Lung (tissue), 11 donors: ENCODE measurements at regions not wholly inside any gene's neighbourhood (a gene's known extent, or its start where the extent isn't known, plus 50 kb on each side); places are given as distances from the start of the nearest gene placed in this dataset.

Experiments used
- ATAC-seq: fragments of 200-7000 bp; cut with Tn5 transposase; one replicate; pipeline ENCODE4 v1.9.1; 2020; ENCODE audit warnings: moderate number of reproducible peaks; ENCODE audit not compliant: insufficient read depth, low FRiP score
- DNase-seq, 3 donors: peaks; one replicate each; pipeline ENCODE4 v3.0.0-alpha.2; 2013 to 2017
- H3K27ac ChIP-seq, 2 donors: one replicate each; pipeline ENCODE4 v1.5.1; 2013; ENCODE audit warnings: mild to moderate bottlenecking in 2 of 2, moderate library complexity in 2 of 2, control low read depth in 1 of 2, inconsistent platforms in 1 of 2, low read depth in 1 of 2, low read length in 1 of 2
- H3K27me3 ChIP-seq, 3 donors: one replicate each; pipeline ENCODE4 v1.5.1; 2013; ENCODE audit warnings: low read length in 2 of 3; ENCODE audit not compliant: control insufficient read depth in 3 of 3, insufficient read depth in 3 of 3
- H3K36me3 ChIP-seq, 4 donors: one replicate each; pipeline ENCODE4 v1.5.1; 2013; ENCODE audit warnings: low read length in 4 of 4, mild to moderate bottlenecking in 1 of 4, moderate library complexity in 1 of 4; ENCODE audit not compliant: control insufficient read depth in 4 of 4, insufficient read depth in 4 of 4
- H3K4me1 ChIP-seq, 5 donors: one replicate each; pipeline ENCODE4 v1.5.1; 2013; ENCODE audit warnings: low read length in 5 of 5, mild to moderate bottlenecking in 2 of 5, moderate library complexity in 1 of 5; ENCODE audit not compliant: control insufficient read depth in 5 of 5, insufficient read depth in 5 of 5
- H3K4me3 ChIP-seq: one replicate; pipeline ENCODE4 v1.5.1; 2013; ENCODE audit warnings: mild to moderate bottlenecking, control low read depth, moderate library complexity
- H3K9ac ChIP-seq, 2 donors: one replicate each; pipeline ENCODE4 v1.5.1; 2013; ENCODE audit warnings: low read length in 2 of 2, control low read depth in 1 of 2; ENCODE audit not compliant: insufficient read depth in 1 of 2
- H3K9me3 ChIP-seq, 4 donors: one replicate each; pipeline ENCODE4 v1.5.1; 2013; ENCODE audit warnings: low read length in 3 of 4, mild to moderate bottlenecking in 1 of 4, moderate library complexity in 1 of 4; ENCODE audit not compliant: control insufficient read depth in 4 of 4, insufficient read depth in 3 of 4
- CTCF ChIP-seq: IDR thresholded peaks from 2 replicates; pipeline ENCODE4 v1.5.1; 2012; ENCODE audit warnings: mild to moderate bottlenecking; ENCODE audit errors: control extremely low read depth, extremely low read depth
- WGBS, 2 donors: extraction: QIAGEN DNeasy Blood & Tissue Kit; methylation state at CpG; one replicate each; pipeline ENCODE4 v1.1.7; 2013; 5-methylcytosine and 5-hydroxymethylcytosine counted together
- donor health status: control.
- donor health status: control.
- donor health status: Bipolar disorder and iron deficiency.
- donor health status: healthy.
- donor health status: DM: yes; HTN: yes; CAD: no.

GRCh38 chr5:175109058-175109755 is 334.8 kb downstream of the DRD1 start:
- WGBS, 2 donors = 88 to 90% methylated on average over 4 of the region's 4 CpGs

GRCh38 chr5:175107865-175108264 is 336.1 kb downstream of the DRD1 start:
- peaks cover 0 to 10% (median 0%) of the 10 kb centered on the region in 3 donors for H3K27me3 ChIP-seq
- H3K9ac ChIP-seq = no peak overlapping the region
- no peak overlapping the region for H3K27ac ChIP-seq
- no peak overlapping the region for H3K4me3 ChIP-seq
- DNase-seq = no peak
- TF ChIP-seq CTCF = no peak
- no peak for ATAC-seq
- no peaks in the 10 kb centered on the region for H3K36me3 ChIP-seq
- H3K9me3 ChIP-seq = peaks cover 0 to 7% (median 2%) of the 10 kb centered on the region in 4 donors
- WGBS, 2 donors = 83 to 90% methylated on average over 5 of the region's 5 CpGs
- H3K4me1 ChIP-seq = no peaks in the 10 kb centered on the region

More at GRCh38 chr5:175109058-175109755, 334.8 kb downstream of the DRD1 start:
- DNase-seq (no peak), ATAC-seq (no peak)
- no peak overlapping the region for H3K9ac ChIP-seq
- no peaks in the 10 kb centered on the region for H3K4me1 ChIP-seq
- no peaks in the 10 kb centered on the region for H3K36me3 ChIP-seq
- peaks cover 0 to 8% (median 0%) of the 10 kb centered on the region in 3 donors for H3K27me3 ChIP-seq
- H3K4me3 ChIP-seq = no peak overlapping the region
- no peak for TF ChIP-seq CTCF
- peaks cover 0 to 8% (median 2%) of the 10 kb centered on the region in 4 donors for H3K9me3 ChIP-seq
- no peak overlapping the region for H3K27ac ChIP-seq

- whole genome bisulfite sequencing, 2 donors = 88 to 94% methylated on average over 1 of the region's 1 CpG
- peaks cover 0 to 13% (median 0%) of the 10 kb centered on the region in 3 donors for H3K27me3 ChIP-seq
- H3K9ac ChIP-seq = no peak overlapping the region
- no peak overlapping the region for H3K4me3 ChIP-seq
- no peak overlapping the region for H3K27ac ChIP-seq
- TF ChIP-seq CTCF = no peak
- H3K36me3 ChIP-seq = no peaks in the 10 kb centered on the region
- ATAC-seq = no peak
- DNase-seq = no peak
- peaks cover 0 to 7% (median 2%) of the 10 kb centered on the region in 4 donors for H3K9me3 ChIP-seq
- no peaks in the 10 kb centered on the region for H3K4me1 ChIP-seq
These were observed 336.9 kb downstream of the DRD1 start for GRCh38 chr5:175107028-175107588.
